ENCODE measurements at regions not wholly inside any gene's neighbourhood (a gene's known extent, or its start where the extent isn't known, plus 50 kb on each side); places are given as distances from the start of the nearest gene placed in this dataset.
"Not testable (repeated sequence)": the region's sequence is repeated elsewhere in the genome, so short reads cannot be mapped to it uniquely, and the experiment has no call there.

DNA sequence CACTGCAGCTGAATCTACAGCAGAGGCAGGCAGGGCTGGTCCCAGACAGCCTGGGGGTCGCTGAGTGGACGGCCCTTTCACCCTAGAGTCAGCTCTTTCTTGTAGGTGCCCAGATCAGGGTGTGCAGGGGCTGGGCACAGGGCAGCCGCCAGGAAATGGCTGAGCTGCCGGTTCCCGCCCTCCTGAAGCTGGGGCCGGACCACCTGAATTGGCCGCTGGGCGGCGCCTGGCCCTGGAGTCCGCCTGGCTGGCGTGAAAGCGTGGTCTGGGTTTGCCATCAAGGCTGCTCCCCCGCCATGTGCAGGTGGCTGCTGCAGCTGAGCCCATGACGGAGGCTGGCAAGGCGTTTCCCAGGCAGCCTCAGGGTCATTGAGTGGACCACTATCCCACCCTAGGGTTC, 85.7 kb downstream of the POTEM start:
- DNase-seq, result not testable (repeated sequence)

DNA sequence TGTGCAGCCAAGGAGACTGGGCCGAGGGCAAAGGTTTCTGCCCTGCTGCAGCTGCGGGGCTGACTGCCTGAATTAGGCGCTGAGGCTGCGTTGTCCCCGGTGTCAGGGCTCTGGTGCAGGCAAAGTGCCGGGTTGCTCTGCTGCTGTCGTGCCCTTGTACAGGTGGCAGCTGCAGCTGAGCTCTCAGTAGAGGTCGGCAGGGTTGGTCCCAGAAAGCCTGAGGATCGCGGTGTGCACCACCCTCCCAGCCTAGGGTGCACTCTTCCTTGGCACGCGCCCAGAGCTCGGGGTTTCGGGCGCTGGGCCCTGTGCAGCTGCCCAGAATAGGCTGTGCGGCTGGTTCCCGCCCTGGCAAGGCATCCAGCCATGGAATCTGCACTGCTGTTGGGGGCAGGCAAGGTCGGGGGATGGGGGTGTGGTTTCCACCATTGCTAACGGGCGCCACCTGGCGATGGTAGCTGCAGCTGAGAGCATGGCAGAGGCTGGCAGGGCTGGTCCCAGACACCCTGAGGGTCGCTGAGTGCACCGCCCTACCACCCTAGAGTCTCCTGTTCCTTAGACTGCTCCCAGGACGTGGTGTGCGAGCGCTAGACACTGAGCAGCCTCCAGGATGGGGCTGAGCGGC, 86.3 kb downstream of the POTEM start:
- not testable (repeated sequence) for DNase-seq

DNA sequence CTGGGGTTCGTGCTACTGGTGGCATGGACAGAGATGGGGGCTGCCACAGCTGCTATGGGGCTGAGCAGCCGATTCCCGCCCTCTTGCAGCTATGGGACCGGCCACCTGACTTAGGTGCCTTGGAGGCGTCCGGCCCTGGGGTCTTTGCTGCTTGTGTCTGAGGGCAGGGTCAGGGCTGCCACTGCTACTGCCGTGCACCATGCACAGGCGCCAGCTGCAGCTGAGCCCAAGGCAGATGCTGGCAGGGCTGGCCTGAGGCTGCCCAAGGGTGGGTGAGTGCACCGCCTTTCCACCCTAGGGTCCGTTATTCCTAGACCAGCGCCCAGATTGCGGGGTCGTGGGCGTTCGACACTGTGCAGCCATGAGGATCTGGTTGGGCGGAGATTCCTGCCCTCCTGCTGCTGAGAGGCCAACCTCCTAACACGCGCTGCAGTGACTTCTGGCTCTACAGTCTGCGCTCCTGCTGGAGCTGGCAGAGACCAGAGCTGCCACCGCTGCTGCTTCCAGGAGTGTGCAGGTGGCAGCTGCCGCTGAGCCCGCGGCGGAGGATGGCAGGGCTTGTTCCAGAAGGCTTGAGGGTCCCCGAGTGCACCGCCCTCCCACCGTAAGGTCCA, 87.0 kb downstream of the POTEM start:
- not testable (repeated sequence) for DNase-seq

- not testable (repeated sequence) for DNase-seq
Observed at GRCh38 chr14:19054934-19055333, 87.7 kb downstream of the POTEM start.

DNA sequence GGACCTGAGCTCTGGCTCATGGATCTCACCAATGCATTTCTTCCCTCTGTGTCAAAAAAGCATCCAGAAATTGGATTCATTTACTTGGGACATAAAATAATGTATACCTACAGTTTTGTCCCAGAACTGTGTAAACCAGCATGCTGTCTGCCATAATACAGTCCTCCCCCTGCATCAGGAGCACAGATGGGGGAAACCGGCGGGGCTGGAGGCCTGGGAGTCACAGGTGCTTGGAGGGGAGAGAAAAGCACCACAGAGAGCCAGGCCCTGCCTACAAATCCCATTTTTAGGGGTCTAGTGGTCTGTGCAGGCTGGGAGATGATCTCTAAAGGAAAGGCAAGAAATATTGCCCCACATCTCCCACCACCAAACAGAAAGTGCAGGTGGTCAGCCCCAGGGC, 91.8 kb downstream of the POTEM start:
- DNase-seq, result not testable (repeated sequence)

DNA sequence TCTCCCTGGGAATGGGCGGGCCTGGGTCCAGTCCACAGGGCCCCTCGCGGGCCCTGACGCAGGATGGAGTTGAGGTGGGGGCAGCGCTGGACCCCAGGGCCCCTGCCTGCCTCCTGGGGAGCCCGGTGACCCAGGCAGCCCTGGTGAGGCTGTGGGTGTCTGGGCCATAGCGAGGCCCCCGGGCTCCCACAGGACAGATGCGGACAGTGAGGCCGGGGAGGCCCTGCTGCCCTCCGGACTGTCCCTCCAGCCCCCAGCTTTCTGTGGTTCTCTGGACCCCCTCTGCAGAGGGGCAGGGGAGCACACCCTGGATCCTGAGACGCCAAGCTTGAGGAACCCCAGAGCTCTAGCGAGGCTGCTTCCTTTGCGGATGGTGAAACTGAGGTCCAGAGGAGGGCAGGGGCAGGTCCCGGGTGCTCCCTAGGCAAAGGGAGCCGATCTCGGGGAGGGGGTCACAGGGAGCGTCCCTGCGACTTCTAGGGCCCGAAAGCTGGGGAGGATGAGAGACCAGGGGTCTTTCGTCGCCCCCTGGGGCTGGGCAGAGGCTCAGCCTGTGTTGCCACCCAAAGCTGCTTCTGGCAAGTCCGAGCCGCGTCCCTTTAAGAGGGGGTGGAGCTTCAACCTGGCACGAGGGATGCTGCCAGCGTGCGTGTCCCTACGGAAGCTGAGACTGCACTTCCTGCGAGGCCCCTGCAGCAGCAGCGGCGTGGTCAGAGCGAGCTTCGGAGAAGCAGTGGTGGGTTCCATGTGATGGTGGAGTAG, 94.6 kb downstream of the POTEM start:
- DNase-seq, result not testable (repeated sequence)

- not testable (repeated sequence) for DNase-seq
Observed at GRCh38 chr14:19068957-19069356, 101.7 kb downstream of the POTEM start.

GRCh38 chr14:19072518-19072917, 105.3 kb downstream of the POTEM start:
- DNase-seq, result not testable (repeated sequence)

DNA sequence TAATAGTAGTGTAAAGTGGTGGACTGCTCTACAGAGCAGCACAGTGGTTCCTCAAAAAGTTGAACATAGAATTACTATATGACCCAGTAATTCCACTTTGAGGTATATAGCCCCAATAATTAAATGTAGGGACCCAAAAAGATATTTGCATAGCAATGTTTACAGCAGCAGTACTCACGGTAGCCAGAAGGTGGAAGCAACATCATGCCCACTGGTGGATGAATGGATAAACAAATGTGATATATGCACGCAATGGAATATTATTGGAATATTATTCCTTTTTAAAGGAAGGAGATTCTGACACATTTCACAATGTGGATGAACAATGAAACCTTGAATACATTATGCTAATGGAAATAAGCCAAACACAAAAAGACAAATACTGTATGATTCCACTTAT, 121.4 kb downstream of the POTEM start:
- not testable (repeated sequence) for DNase-seq

DNA sequence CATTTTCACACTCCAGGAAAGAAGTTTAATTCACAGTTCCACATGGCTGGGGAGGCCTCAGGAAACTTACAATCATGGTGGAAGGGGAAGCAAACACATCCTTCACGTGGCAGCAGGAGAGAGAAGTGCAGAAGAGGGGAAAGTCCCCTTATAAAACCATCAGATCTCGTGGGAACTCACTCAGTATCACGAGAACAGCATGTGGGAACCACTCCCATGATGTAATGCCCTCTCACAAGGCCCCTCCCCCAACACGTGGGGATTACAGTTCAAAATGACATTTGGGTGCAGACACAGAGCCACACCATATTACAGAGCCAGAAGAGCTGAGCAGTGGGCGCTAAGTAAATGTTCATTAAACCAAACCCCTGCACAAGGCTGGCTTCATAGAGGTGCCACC, 126.0 kb downstream of the POTEM start:
- not testable (repeated sequence) for DNase-seq

DNA sequence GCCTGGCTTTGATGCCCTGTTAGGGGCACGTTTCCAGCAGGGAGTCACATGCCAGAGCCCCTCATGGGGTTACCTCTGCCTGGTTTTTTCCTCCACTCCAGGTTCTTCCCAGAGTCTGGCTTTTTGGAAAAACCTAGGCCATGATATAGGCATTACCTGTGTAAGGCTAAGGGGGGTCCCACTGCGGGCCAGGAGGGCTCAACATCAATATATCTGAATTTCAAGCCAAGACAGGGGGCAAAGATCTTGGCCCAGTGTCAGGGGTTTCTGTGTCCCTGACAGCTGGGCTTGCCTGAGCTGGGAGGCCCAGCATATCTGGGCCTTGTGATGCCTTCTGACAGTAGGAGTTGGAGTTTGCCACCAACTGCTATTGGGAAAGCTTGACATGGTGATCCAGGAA, 127.5 kb downstream of the POTEM start:
- DNase-seq, result not testable (repeated sequence)

GRCh38 chr14:19095167-19095566, 127.9 kb downstream of the POTEM start:
- not testable (repeated sequence) for DNase-seq

GRCh38 chr14:19096467-19096866, 129.2 kb downstream of the POTEM start:
- not testable (repeated sequence) for DNase-seq

DNA sequence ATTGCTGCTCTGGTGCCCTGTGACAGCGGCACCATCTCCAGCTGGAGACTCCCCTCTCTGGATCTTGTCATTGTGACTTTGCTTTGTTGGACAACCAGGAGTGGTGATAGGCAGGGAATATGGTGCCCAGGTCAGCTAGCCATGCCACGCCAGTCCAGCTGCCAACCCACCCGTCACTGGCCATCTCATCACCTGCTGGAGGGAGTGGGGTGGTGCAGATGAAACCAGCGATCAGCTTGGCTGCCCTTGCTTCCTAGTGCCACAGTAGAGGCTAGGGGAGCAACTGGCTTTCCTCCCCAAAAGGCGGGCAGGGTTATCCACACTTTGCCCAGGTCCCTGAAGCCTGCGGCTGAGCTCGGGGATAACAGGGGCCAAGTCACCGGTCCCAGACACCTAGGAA, 129.6 kb downstream of the POTEM start:
- not testable (repeated sequence) for DNase-seq

DNA sequence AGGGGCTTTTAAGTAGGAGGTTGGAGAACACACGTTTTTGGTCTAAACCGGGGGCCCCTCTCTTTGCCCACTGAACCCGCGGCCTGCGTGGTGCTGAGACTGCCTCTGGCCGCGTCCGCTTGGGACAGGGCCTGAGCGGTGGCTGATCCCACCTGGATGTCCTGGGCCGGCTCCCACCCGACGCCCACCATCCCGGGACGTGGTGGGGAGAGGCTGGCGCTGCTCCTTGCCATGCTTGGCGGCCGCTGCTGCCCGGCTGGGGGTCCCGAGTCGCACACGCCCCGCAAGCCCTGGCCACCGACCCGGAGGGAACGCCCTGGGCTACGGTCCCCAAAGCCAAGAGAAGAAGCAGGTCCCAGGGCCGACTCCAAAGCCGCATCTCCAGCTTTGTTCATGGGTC, 130.1 kb downstream of the POTEM start:
- not testable (repeated sequence) for DNase-seq

DNA sequence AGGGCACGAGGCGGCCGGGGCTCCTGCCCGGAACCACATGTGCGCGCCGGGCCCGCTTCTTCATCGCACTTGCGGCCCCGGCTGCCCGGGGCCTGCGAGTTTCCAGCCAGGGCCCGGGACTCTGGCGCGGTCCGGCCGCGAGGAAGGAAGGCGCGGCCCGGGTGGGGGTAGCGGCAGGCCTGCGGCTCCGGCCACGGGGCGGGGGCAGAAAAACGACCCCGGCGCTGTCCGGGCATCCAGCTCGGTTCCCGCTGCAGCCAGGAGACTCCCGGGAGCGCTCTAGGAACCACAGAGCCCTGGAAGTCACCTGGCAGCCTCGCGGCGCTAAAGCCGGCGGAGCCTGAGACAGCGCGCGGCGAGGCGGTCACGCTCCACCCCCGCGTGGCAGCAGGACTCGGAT, 130.5 kb downstream of the POTEM start:
- not testable (repeated sequence) for DNase-seq

GRCh38 chr14:19098230-19098629, 131.0 kb downstream of the POTEM start:
- not testable (repeated sequence) for DNase-seq

GRCh38 chr14:19098732-19099131, 131.5 kb downstream of the POTEM start:
- DNase-seq, result not testable (repeated sequence)

DNA sequence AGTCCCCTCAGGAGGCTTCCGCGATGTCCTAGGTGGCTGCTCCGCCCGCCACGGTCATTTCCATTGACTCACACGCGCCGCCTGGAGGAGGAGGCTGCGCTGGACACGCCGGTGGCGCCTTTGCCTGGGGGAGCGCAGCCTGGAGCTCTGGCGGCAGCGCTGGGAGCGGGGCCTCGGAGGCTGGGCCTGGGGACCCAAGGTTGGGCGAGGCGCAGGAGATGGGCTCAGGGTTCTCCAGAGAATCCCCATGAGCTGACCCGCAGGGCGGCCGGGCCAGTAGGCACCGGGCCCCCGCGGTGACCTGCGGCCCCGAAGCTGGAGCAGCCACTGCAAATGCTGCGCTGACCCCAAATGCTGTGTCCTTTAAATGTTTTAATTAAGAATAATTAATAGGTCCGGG, 132.1 kb downstream of the POTEM start:
- DNase-seq, result not testable (repeated sequence)

GRCh38 chr14:19099939-19100338, 132.7 kb downstream of the POTEM start:
- not testable (repeated sequence) for DNase-seq

GRCh38 chr14:19105551-19105950, 138.3 kb downstream of the POTEM start:
- DNase-seq, result not testable (repeated sequence)

GRCh38 chr14:19109887-19110286, 142.7 kb downstream of the POTEM start:
- DNase-seq, result not testable (repeated sequence)

GRCh38 chr14:19120383-19120782, 153.1 kb downstream of the POTEM start:
- DNase-seq, result not testable (repeated sequence)
